K562 (cell line): ENCODE measurements at regions not wholly inside any gene's neighbourhood (a gene's known extent, or its start where the extent isn't known, plus 50 kb on each side); places are given as distances from the start of the nearest gene placed in this dataset.

Source experiments
- GATAD2B ChIP-seq: fragments of 450-650 bp; IDR thresholded peaks from 2 replicates; pipeline ENCODE4 v1.6.1; 2017; ENCODE audit warnings: mild to moderate bottlenecking, borderline replicate concordance
- POLR2A ChIP-seq: fragments of 450-650 bp; conservative IDR thresholded peaks from 2 replicates; pipeline ENCODE4 v1.6.1; 2016
- SIN3A ChIP-seq, 2 experiments: fragments of 150-350 bp in 1 of 2; IDR thresholded peaks; 2 replicates each; pipeline ENCODE4 v1.6.1; 2011 to 2016; ENCODE audit warnings: borderline replicate concordance in 2 of 2, low read depth in 2 of 2, low read length in 2 of 2, mild to moderate bottlenecking in 2 of 2, moderate library complexity in 2 of 2; ENCODE audit not compliant: control insufficient read depth in 1 of 2
- ZBTB17 ChIP-seq: fragments of 450-650 bp; formaldehyde crosslinking; IDR thresholded peaks from 2 replicates; pipeline ENCODE4 v1.4.0; 2020; ENCODE audit warnings: mild to moderate bottlenecking
- ZNF274 ChIP-seq: IDR thresholded peaks from 2 replicates; pipeline ENCODE4 v1.6.1; 2011; ENCODE audit warnings: low read depth, mild to moderate bottlenecking, low read length, moderate library complexity, borderline replicate concordance
- TF ChIP-seq, protein P1 (sequence below): sonication (generic); formaldehyde crosslinking; IDR thresholded peaks from 2 replicates; pipeline ENCODE4 v1.8.0; 2022; ENCODE audit warnings: missing genetic modification reagents, mild to moderate bottlenecking, moderate library complexity, borderline replicate concordance
- TF ChIP-seq, protein P2 (sequence below): sonication (generic); formaldehyde crosslinking; IDR thresholded peaks from 2 replicates; pipeline ENCODE4 v1.8.0; 2023; ENCODE audit warnings: mild to moderate bottlenecking, missing genetic modification reagents
- TF ChIP-seq, protein P3 (sequence below), 3 experiments: IDR thresholded peaks in 2 of 3; conservative IDR thresholded peaks in 1 of 3; 2 replicates each; pipeline ENCODE4 v1.5.1; 2011 to 2012; ENCODE audit warnings: low read length in 3 of 3, mild to moderate bottlenecking in 3 of 3, control low read depth in 2 of 3, improper control_type of control experiment in 1 of 3, inconsistent platforms in 1 of 3, low read depth in 1 of 3, mixed read lengths in 1 of 3, moderate library complexity in 1 of 3; ENCODE audit not compliant: insufficient read depth in 2 of 3
- TF ChIP-seq, protein P4 (sequence below): sonication (generic); formaldehyde crosslinking; IDR thresholded peaks from 2 replicates; pipeline ENCODE4 v1.9.0; 2022; ENCODE audit warnings: mild to moderate bottlenecking, missing genetic modification reagents
- TF ChIP-seq, protein P5 (sequence below): fragments of 450-650 bp; IDR thresholded peaks from 2 replicates; pipeline ENCODE4 v1.6.1; 2017; ENCODE audit warnings: mild to moderate bottlenecking, moderate library complexity
- TF ChIP-seq, protein P6 (sequence below): sonication (generic); formaldehyde crosslinking; IDR thresholded peaks from 2 replicates; pipeline ENCODE4 v1.8.0; 2022; ENCODE audit warnings: mild to moderate bottlenecking, missing genetic modification reagents

DNA sequence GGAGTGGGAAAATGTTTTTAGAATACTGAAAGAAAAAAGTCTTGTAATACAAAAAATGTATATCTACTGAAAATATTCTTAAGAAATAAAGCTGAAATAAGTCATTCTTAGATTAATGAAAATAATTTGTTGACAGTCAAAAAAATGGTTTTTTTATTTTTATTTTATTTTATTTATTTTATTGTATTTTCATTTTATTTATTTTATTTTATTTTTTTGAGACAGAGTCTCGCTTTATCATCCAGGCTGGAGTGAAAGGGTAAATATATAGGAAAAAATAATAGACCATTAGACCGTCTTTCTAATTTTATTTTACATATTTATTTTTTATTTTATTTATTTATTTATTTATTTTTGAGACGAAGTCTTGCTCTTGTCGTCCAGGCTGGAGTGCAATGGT, 1583.6 kb upstream of the TMEFF2 start:
- TF ChIP-seq ZNF274 (no peak), POLR2A (no peak), SIN3A (IDR thresholded peaks at IDR 0.05; ENCODE audit: borderline replicate concordance in 2 of 2, control insufficient read depth in 1 of 2, low read depth in 2 of 2, low read length in 2 of 2) (no peak), GATAD2B (no peak), ZBTB17 (CRISPR knock-in tag) (no peak)
- TF ChIP-seq, protein P1, sequence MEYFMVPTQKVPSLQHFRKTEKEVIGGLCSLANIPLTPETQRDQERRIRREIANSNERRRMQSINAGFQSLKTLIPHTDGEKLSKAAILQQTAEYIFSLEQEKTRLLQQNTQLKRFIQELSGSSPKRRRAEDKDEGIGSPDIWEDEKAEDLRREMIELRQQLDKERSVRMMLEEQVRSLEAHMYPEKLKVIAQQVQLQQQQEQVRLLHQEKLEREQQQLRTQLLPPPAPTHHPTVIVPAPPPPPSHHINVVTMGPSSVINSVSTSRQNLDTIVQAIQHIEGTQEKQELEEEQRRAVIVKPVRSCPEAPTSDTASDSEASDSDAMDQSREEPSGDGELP, result no peak
- TF ChIP-seq, protein P2, sequence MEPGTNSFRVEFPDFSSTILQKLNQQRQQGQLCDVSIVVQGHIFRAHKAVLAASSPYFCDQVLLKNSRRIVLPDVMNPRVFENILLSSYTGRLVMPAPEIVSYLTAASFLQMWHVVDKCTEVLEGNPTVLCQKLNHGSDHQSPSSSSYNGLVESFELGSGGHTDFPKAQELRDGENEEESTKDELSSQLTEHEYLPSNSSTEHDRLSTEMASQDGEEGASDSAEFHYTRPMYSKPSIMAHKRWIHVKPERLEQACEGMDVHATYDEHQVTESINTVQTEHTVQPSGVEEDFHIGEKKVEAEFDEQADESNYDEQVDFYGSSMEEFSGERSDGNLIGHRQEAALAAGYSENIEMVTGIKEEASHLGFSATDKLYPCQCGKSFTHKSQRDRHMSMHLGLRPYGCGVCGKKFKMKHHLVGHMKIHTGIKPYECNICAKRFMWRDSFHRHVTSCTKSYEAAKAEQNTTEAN (CRISPR knock-in tag), result no peak
- TF ChIP-seq, protein P3, sequence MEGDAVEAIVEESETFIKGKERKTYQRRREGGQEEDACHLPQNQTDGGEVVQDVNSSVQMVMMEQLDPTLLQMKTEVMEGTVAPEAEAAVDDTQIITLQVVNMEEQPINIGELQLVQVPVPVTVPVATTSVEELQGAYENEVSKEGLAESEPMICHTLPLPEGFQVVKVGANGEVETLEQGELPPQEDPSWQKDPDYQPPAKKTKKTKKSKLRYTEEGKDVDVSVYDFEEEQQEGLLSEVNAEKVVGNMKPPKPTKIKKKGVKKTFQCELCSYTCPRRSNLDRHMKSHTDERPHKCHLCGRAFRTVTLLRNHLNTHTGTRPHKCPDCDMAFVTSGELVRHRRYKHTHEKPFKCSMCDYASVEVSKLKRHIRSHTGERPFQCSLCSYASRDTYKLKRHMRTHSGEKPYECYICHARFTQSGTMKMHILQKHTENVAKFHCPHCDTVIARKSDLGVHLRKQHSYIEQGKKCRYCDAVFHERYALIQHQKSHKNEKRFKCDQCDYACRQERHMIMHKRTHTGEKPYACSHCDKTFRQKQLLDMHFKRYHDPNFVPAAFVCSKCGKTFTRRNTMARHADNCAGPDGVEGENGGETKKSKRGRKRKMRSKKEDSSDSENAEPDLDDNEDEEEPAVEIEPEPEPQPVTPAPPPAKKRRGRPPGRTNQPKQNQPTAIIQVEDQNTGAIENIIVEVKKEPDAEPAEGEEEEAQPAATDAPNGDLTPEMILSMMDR (IDR thresholded peaks at IDR 0.05 in 2 of 3, conservative IDR thresholded peaks at IDR 0.05 in 1 of 3; ENCODE audit: insufficient read depth in 2 of 3, low read depth in 1 of 3, low read length in 3 of 3), result no peak
- TF ChIP-seq, protein P4, sequence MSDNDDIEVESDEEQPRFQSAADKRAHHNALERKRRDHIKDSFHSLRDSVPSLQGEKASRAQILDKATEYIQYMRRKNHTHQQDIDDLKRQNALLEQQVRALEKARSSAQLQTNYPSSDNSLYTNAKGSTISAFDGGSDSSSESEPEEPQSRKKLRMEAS, result no peak
- TF ChIP-seq, protein P5, sequence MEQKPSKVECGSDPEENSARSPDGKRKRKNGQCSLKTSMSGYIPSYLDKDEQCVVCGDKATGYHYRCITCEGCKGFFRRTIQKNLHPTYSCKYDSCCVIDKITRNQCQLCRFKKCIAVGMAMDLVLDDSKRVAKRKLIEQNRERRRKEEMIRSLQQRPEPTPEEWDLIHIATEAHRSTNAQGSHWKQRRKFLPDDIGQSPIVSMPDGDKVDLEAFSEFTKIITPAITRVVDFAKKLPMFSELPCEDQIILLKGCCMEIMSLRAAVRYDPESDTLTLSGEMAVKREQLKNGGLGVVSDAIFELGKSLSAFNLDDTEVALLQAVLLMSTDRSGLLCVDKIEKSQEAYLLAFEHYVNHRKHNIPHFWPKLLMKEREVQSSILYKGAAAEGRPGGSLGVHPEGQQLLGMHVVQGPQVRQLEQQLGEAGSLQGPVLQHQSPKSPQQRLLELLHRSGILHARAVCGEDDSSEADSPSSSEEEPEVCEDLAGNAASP, result no peak
- TF ChIP-seq, protein P6, sequence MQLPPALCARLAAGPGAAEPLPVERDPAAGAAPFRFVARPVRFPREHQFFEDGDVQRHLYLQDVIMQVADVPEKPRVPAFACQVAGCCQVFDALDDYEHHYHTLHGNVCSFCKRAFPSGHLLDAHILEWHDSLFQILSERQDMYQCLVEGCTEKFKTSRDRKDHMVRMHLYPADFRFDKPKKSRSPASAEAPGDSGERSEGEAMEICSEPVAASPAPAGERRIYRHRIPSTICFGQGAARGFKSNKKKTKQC (CRISPR knock-in tag), result no peak
